Mesodermal cell (in vitro differentiated cells): ENCODE measurements at regions not wholly inside any gene's neighbourhood (a gene's known extent, or its start where the extent isn't known, plus 50 kb on each side); places are given as distances from the start of the nearest gene placed in this dataset.
"Not testable (repeated sequence)": the region's sequence is repeated elsewhere in the genome, so short reads cannot be mapped to it uniquely, and the experiment has no call there.

ENCODE experiments used
- H3K27ac ChIP-seq: 2 replicates; pipeline ENCODE4 v1.7.0; 2013; ENCODE audit warnings: mild to moderate bottlenecking, low read depth, low read length, moderate library complexity; ENCODE audit not compliant: severe bottlenecking
- H3K36me3 ChIP-seq: 2 replicates; pipeline ENCODE4 v1.7.1; 2013; ENCODE audit warnings: mild to moderate bottlenecking, low read length, moderate library complexity; ENCODE audit not compliant: control insufficient read depth, insufficient read depth
- H3K4me1 ChIP-seq: one replicate; pipeline ENCODE4 v1.7.1; 2013; ENCODE audit warnings: mild to moderate bottlenecking, low read length; ENCODE audit not compliant: insufficient read depth, control insufficient read depth, poor library complexity, severe bottlenecking
- H3K4me3 ChIP-seq: 2 replicates; pipeline ENCODE4 v1.7.0; 2013; ENCODE audit warnings: low read length, control low read depth, mild to moderate bottlenecking; ENCODE audit not compliant: insufficient read depth, poor library complexity, severe bottlenecking; ENCODE audit errors: extremely low read depth
- H3K9me3 ChIP-seq: 2 replicates; pipeline ENCODE4 v1.7.1; 2013; ENCODE audit warnings: mild to moderate bottlenecking, low read length, moderate library complexity; ENCODE audit not compliant: control insufficient read depth
- WGBS, 2 experiments: methylation state at CpG; one replicate each; pipeline ENCODE4 v1.1.5; 2013; ENCODE audit warnings: missing lambda C conversion rate in 2 of 2; ENCODE audit not compliant: insufficient coverage in 2 of 2; 5-methylcytosine and 5-hydroxymethylcytosine counted together

DNA sequence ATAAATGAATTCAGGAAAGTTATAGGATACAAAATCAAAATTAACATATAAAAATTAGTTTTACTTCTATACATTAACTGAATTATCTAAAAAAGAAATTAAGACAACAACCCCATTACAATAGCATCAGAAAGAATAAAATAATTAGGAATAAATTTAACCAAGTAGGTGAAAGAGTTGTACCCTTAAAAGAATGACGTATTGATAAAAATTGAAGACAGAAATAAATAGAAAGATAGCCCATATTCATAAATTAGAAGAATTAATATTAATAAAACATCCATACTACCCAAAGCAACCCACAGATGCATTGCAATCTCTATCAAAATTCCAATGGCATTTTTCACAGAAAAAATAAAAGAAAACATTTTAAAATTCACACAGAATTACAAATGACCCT lies 242.8 kb downstream of the MMUT start:
- no CpG with 5 or more reads among the region's 1 CpG for WGBS, 2 experiments
- Histone ChIP-seq H3K9me3 (no peaks in the 10 kb centered on the region), H3K4me1 (no peaks in the 10 kb centered on the region), H3K27ac (no peak overlapping the region), H3K36me3 (no peaks in the 10 kb centered on the region), H3K4me3 (no peak overlapping the region)

DNA sequence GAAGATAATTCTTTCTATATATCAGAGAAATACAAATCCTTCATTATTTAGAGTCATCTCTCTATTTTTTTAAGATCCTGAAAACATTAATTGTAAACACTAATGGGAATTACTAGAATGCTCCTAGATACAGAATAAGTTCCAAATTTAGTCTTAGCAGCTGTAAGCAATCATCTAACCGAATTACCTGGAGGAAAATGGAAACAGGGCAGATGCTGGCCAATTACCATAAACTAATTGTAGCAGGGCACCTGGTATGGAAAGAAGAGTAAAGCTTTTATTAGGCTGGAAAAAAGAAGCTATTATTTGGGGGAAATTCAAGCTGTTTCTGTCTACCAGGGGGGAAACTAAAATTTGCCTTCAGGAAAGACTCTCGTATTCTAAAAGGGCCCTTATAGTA lies 257.5 kb downstream of the MMUT start:
- WGBS, 2 experiments = 88 to 100% methylated on average over 1 of the region's 2 CpGs
- Histone ChIP-seq H3K36me3 (no peaks in the 10 kb centered on the region), H3K9me3 (no peaks in the 10 kb centered on the region), H3K4me3 (no peak overlapping the region), H3K27ac (no peak overlapping the region), H3K4me1 (no peaks in the 10 kb centered on the region)

DNA sequence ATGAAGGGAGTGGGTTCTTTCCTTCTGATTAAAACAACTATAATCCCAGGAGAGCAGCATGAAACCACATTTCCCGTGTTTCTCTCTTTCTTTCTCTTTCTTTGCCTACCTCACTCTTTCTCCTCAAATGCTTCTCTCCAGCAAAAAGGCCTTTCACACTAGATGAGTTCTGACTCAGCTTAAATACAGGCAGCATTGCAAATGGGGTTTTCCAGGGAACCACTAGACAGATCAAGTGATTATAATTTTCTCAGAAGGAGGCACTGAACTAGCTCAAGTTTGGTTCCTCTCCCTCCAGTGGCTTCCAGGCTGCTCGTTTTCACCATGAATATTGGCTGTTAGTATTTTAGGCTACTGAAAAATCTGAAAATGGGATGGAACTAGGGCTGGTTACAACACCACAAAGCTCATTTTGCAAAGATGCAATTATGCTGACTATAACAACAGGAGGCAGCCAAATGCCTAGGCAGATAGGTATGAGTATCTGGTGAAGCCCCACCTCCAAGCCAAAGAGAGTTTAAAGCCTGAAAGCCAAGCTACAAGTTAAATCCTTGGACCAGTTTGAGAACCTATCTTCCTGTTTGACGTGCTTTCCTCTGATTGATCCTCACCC lies 260.0 kb downstream of the MMUT start:
- no peak overlapping the region for H3K4me3 ChIP-seq
- no peak overlapping the region for H3K27ac ChIP-seq
- no peaks in the 10 kb centered on the region for H3K4me1 ChIP-seq
- H3K9me3 ChIP-seq = no peaks in the 10 kb centered on the region
- no peaks in the 10 kb centered on the region for H3K36me3 ChIP-seq
- WGBS, 2 experiments = 77 to 90% methylated on average over 2 of the region's 3 CpGs

DNA sequence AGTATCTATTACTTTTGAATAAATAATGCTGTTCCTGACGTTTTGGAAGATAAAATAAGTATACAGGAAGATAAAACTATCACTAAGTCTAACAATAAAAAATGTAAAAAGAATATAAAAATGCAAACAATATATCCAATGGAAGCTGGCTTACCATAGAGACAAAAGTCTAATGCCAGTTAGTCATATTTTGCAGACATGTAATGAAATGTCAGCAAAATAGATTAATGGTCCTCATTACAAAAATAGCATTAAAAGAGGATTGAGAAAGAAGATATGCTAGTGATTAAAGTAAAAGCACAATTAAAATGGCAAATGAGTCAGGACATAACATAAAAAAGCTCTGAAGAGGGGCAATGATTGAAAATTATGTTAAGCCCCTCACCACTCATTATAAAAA lies 265.0 kb downstream of the MMUT start:
- H3K27ac ChIP-seq = no peak overlapping the region

DNA sequence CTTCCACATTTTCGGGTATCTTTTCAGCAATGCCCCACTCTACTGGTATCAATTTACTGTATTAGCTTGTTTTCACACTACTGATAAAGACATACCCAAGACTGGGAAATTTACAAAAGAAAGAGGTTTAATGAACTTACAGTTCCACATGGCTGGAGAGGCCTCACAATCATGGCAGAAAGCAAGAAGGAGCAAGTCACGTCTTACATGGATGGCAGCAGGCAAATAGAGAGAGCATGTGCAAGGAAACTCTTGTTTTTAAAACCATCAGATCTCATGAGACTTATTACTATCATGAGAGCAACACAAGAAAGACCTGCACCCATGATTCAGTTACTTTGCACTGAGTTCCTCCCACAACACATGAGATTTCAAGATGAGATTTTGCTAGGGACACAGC lies 300.7 kb downstream of the MMUT start:
- not testable (repeated sequence) for H3K4me3 ChIP-seq, H3K36me3 ChIP-seq, H3K4me1 ChIP-seq, H3K27ac ChIP-seq, H3K9me3 ChIP-seq
- WGBS, 2 experiments = 83 to 86% methylated on average over 1 of the region's 2 CpGs

More for the DNA sequence above, 265.0 kb downstream of the MMUT start:
- no peaks in the 10 kb centered on the region for H3K4me1 ChIP-seq
- H3K9me3 ChIP-seq = no peaks in the 10 kb centered on the region
- no peaks in the 10 kb centered on the region for H3K36me3 ChIP-seq
- no CpG with 5 or more reads among the region's 1 CpG for WGBS, 2 experiments
- no peak overlapping the region for H3K4me3 ChIP-seq

DNA sequence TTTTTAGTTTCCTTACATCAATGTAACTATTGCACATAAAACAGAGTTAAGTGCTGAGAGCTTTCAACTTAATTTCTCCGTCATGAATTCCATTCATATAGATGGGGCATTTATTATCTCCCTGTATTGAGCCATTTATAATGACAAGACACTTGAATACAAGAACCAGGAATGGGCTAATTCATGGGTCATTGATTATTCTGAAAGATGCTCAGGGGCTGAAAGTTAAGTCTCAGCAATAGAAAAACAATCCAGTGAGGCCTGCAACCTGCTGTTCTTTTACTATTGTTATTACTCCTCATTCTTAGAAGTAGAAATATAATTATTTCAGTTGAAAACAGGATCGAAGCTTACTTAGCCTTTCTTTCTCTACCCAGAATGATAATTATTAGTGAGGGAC lies 307.7 kb downstream of the MMUT start:
- H3K27ac ChIP-seq = no peak overlapping the region
- no peaks in the 10 kb centered on the region for H3K36me3 ChIP-seq
- no peak overlapping the region for H3K4me3 ChIP-seq
- no CpG with 5 or more reads among the region's 2 CpGs for WGBS, 2 experiments
- H3K4me1 ChIP-seq = no peaks in the 10 kb centered on the region
- H3K9me3 ChIP-seq = no peaks in the 10 kb centered on the region

DNA sequence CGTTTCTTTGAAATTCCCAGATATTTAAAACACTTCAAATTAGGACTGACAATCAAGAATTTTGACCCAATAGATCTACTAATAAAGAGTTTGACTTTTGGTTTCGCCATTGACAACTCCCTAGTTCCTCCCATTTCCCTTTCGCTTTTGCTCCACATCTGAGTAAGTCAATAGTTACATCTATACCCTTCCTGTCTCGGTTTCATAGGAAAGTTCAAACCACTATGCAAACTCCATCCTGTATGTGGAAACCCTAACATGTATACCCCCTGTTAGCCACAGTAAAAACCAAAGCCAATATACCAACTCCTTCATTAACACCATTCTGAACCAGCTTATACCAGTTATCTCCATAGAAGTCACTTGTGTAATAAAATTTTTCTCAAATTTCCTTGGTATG lies 311.1 kb downstream of the MMUT start:
- Histone ChIP-seq H3K4me3 (no peak overlapping the region), H3K36me3 (no peaks in the 10 kb centered on the region), H3K9me3 (no peaks in the 10 kb centered on the region), H3K27ac (no peak overlapping the region), H3K4me1 (no peaks in the 10 kb centered on the region)
- 87 to 91% methylated on average over 3 to 4 of the region's 4 CpGs for WGBS, 2 experiments

DNA sequence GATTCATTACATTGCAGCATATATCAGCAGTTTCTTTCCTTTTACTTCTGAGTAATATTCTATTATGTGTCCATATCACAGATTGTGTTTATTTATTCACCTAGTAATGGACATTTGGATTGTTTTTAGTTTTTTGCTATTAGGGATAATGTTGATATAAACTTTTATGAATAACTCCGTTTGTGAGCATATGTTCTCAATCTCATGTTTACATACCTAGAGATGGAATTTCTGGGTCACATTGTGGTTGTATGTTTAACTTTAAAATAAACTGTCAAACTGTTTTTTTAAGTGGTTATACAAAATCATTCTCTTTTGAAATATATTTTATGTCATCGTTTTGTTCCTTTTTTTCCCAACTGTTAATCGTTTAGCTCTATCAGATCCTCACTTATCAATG lies 311.6 kb downstream of the MMUT start:
- WGBS, 2 experiments = 80 to 82% methylated on average over 1 to 2 of the region's 3 CpGs
- H3K9me3 ChIP-seq = no peaks in the 10 kb centered on the region
- H3K4me3 ChIP-seq = no peak overlapping the region
- no peaks in the 10 kb centered on the region for H3K36me3 ChIP-seq
- no peak overlapping the region for H3K27ac ChIP-seq
- no peaks in the 10 kb centered on the region for H3K4me1 ChIP-seq

DNA sequence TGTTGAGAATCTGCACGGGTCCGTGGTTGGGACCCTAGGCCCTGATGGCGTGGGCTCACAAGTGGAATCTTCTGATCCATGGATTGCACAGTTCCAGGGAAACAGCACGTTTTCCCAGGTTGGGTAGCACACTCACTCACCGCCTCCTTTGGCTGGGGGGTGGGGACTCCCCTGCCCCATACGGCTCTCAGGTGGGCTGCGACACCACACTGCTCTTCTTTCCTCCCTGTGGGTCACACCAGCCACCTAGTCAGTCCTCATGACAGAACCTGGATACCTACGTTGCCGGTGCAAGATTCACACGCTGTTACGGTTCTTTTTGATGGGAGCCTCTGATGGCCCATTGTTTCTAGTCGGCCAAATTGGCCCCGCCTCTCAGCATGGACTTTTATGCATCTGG lies 312.0 kb downstream of the MMUT start:
- no peaks in the 10 kb centered on the region for H3K36me3 ChIP-seq
- H3K4me3 ChIP-seq = no peak overlapping the region
- H3K4me1 ChIP-seq = no peaks in the 10 kb centered on the region
- WGBS, 2 experiments = 90 to 91% methylated on average over 10 to 13 of the region's 13 CpGs
- H3K27ac ChIP-seq = no peak overlapping the region
- no peaks in the 10 kb centered on the region for H3K9me3 ChIP-seq

DNA sequence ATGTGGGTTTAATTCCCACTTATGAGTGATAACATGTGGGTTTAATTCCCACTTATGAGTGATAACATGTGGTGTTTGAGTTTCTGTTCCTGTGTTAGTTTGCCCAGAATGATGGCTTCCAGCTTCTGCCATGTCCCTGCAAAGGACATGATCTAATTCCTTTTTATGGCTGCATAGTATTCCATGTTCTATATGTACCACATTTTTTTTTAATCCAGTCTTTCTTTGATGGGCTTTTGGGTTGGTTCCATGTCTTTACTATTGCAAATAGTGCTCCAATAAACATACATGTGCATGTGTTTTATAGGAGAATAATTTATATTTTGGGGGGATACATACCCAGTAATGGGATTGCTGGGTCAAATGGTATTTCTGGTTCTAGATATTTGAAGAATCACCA lies 317.8 kb downstream of the MMUT start:
- no peak overlapping the region for H3K27ac ChIP-seq
- H3K4me1 ChIP-seq = no peaks in the 10 kb centered on the region
- H3K9me3 ChIP-seq = no peaks in the 10 kb centered on the region
- H3K4me3 ChIP-seq = no peak overlapping the region
- H3K36me3 ChIP-seq = no peaks in the 10 kb centered on the region

DNA sequence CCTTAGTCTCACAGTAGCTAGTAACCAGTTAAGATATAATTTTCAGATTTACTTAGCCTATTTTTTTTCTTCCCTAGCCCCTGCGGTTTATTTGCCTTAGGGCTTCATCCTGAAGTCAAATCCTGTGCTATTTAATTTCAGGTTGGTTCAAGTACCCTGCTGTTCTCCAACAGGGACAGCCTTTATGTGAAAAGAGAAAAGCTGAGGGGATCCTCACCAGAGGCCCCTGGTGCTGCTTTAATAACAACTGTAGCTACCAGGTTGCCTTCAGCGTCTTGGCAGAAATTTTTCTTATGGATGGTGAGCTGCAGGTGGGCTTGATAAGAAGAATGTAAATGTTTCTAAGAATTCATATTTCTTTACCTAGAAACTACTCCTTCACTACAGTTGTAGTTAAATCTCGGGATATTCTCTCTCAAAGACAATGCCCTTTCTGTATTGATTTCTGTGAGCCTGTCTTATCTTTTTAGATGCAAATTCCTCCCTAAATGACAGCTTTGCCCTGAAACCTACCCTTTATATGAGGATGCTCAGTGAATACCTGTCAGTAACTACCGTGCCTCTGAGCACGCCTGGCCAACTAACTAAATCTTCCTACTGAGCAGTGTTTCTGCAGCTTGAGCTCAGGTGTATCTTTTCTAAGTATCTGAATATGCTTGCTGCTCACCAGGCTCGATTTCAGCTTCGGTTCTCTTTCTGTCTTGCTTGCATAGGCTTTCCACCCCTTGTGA lies 320.5 kb downstream of the MMUT start:
- Histone ChIP-seq H3K36me3 (no peaks in the 10 kb centered on the region), H3K27ac (no peak overlapping the region), H3K4me3 (no peak overlapping the region), H3K4me1 (no peaks in the 10 kb centered on the region), H3K9me3 (no peaks in the 10 kb centered on the region)
- 15 to 56% methylated on average over 2 of the region's 7 CpGs for WGBS, 2 experiments
